Cardiac fibroblast (primary cell): ENCODE measurements at regions not wholly inside any gene's neighbourhood (a gene's known extent, or its start where the extent isn't known, plus 50 kb on each side); places are given as distances from the start of the nearest gene placed in this dataset.

Experiments used
- DNase-seq, 2 donors: peaks; one replicate each; pipeline versions ENCODE4 v3.0.0 to v3.0.0-alpha.2; 2010; ENCODE audit warnings: low read depth in 2 of 2
- H3K4me3 ChIP-seq, 2 donors: replicated peaks in 1 of 2; 1 replicate in 1 of 2; 2 replicates in 1 of 2; pipeline ENCODE4 v1.5.1; 2011; ENCODE audit warnings: low read depth in 2 of 2, low read length in 2 of 2, mild to moderate bottlenecking in 2 of 2, moderate library complexity in 1 of 2
- TF ChIP-seq, protein P1 (sequence below): IDR thresholded peaks from one replicate; pipeline ENCODE4 v1.5.1; 2011; ENCODE audit warnings: low read depth, mild to moderate bottlenecking, low read length, inconsistent platforms

DNA sequence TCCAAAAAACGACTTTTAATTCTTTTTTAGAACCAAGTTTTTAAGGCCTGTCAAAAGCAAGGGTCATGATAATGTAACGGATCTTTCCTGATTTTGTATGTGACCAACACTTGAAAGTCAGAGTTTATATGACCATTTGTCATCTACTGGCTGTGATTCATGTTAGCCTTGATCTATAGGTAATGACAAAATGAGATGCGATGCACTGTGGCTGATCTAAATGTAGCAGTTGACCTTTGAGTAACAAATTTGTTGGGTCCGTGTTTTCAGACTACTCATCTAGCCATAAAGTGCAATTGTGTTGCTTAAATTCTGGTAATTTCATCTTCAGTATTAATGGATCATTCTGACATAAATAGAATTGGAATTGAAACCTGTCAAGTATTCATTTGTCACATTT lies 202.5 kb downstream of the PCDH7 start:
- no peak overlapping the region for H3K4me3 ChIP-seq
- no peak for DNase-seq
- TF ChIP-seq, protein P1, sequence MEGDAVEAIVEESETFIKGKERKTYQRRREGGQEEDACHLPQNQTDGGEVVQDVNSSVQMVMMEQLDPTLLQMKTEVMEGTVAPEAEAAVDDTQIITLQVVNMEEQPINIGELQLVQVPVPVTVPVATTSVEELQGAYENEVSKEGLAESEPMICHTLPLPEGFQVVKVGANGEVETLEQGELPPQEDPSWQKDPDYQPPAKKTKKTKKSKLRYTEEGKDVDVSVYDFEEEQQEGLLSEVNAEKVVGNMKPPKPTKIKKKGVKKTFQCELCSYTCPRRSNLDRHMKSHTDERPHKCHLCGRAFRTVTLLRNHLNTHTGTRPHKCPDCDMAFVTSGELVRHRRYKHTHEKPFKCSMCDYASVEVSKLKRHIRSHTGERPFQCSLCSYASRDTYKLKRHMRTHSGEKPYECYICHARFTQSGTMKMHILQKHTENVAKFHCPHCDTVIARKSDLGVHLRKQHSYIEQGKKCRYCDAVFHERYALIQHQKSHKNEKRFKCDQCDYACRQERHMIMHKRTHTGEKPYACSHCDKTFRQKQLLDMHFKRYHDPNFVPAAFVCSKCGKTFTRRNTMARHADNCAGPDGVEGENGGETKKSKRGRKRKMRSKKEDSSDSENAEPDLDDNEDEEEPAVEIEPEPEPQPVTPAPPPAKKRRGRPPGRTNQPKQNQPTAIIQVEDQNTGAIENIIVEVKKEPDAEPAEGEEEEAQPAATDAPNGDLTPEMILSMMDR = no peak

DNA sequence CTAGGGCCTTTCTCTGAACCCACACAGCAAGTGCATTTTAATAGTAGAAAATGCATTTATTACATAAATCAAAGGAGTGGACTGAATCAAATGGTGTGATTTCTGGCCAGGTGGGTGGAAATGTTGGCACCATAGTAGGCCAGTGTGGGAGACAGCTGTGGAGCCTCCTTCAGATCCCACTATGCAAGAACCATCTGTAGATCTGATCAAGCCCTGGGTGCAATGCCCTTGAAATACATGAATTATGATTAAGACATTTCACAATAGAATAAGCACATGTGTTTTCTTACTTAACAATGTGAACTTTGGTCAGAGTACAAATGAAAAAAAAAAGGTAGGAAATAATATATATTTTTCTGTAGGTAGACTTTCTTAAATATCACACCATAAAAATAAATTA lies 204.3 kb downstream of the PCDH7 start:
- peak in 1 of 2 donors; percentile 2 for DNase-seq
- TF ChIP-seq, protein P1 = no peak
- no peak overlapping the region for H3K4me3 ChIP-seq

DNA sequence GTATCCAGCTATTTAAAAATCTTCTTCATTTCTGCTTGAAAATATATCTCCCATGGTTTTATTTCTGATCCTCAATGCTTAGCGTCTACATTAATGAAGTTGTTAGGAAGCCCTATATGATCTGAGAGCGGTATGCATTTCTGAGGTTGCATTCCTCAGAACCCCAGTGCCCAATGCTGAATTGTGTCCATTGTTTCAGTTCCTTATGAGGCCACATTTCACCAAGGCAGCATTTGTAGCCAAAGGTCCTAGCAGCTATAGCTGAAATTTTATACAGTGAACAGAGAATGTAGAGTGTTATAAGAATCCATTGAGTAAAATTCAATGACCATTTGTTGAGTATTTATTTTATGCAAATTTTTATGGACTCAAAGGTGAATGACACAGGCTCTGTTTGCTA lies 209.5 kb downstream of the PCDH7 start:
- no peak for DNase-seq

DNA sequence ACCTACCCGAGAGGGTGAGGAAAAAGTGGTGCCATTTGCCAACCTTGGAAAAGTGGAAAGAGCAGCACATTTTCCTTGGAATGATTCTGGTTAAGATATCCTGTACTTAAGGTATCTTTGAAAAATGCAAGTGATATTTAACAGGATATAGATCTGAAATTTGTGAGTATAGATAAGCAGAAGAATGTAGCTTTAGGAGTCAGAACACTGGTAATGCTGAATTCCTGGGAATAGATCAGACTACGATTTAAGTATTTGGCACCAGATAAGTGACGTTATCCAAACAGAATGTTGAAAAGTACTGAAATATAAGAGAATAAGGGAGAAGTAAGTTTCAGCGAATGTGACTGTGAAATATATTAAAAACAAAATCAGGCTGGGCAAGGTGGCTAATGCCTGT lies 210.1 kb downstream of the PCDH7 start:
- no peak overlapping the region for H3K4me3 ChIP-seq
- DNase-seq = no peak
- TF ChIP-seq, protein P1 = no peak

More for the DNA sequence above, 209.5 kb downstream of the PCDH7 start:
- TF ChIP-seq, protein P1 = no peak
- H3K4me3 ChIP-seq = no peak overlapping the region

DNA sequence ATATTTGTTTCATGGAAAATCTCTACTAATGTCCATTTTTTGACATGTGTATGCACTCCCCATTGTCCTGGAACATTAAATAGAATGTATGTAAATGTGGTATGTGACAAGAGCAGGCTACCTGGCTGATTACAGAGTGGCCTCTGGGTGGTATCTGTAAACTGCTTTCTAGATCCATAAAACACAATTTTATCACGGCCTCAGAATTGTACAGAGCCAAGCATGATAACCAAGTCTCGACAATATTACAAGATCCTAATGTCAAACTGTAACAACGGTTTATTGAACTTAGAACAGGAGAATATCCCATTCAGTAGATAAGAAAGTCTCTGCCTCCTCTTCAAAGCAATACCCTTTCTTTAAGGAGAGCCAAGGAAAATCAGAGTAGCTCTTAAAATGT lies 212.4 kb downstream of the PCDH7 start:
- no peak overlapping the region for H3K4me3 ChIP-seq
- TF ChIP-seq, protein P1 = no peak
- DNase-seq = no peak

DNA sequence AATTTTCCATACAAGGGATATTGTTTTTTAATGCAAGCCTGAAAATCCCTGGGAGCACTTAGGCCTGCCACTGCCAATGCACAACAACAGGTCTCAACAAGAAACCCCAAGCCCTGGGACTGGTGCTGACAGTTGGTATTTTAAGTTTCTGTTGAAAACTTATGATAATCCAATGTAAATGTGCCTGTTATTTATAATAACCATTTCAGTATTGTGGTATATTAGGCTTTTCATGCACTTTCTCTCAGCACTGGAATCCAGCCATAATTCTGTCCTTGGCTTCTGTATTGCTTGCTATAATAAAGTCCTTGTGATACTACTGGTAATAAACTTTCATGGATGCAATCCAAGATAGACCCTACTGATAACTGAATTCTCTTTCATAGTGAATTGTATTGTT lies 218.9 kb downstream of the PCDH7 start:
- no peak overlapping the region for H3K4me3 ChIP-seq
- TF ChIP-seq, protein P1 = no peak
- DNase-seq = peak in 1 of 2 donors; percentile 7

DNA sequence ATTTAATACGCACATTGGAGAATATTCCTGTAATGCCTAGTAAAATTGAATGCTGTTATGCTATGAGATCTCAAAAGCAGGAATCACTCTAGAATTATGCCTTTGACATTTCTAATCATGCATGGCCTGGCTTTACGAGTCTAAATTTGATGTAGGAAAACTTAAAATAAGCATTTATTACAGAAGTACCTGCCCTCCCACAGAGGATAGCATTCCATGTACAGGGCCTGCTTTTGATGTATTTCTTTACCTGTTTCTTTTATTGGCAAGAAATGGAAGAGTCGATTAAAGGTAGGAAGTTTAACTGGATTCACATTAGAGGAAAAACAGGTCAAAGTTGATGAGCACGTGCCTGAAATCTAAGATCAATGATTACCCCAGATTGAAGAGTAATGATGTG lies 219.5 kb downstream of the PCDH7 start:
- TF ChIP-seq, protein P1 = no peak
- no peak overlapping the region for H3K4me3 ChIP-seq
- no peak for DNase-seq
